Globus pallidus (tissue), 1 donor: ENCODE measurements at regions not wholly inside any gene's neighbourhood (a gene's known extent, or its start where the extent isn't known, plus 50 kb on each side); places are given as distances from the start of the nearest gene placed in this dataset.
"Not testable (repeated sequence)": the region's sequence is repeated elsewhere in the genome, so short reads cannot be mapped to it uniquely, and the experiment has no call there.

Source experiments
- DNase-seq: peaks from one replicate; pipeline ENCODE4 v3.0.0-alpha.2; 2015; ENCODE audit warnings: low spot score

- DNase-seq: not testable (repeated sequence)
These were observed 389.2 kb downstream of the SRGAP2C start for GRCh38 chr1:121573881-121574504.

- not testable (repeated sequence) for DNase-seq
These were observed 389.7 kb downstream of the SRGAP2C start for GRCh38 chr1:121574505-121574899.

GRCh38 chr1:121582898-121583297 is 398.1 kb downstream of the SRGAP2C start:
- DNase-seq: not testable (repeated sequence)

- DNase-seq: no peak
These were observed 401.8 kb downstream of the SRGAP2C start for GRCh38 chr1:121586369-121587229.

GRCh38 chr1:121587230-121587569 is 402.4 kb downstream of the SRGAP2C start:
- DNase-seq: no peak

- DNase-seq: no peak
These were observed 403.0 kb downstream of the SRGAP2C start for GRCh38 chr1:121587777-121588176.

- no peak for DNase-seq
These were observed 409.3 kb downstream of the SRGAP2C start for GRCh38 chr1:121594096-121594495.

- no peak for DNase-seq
These were observed 410.3 kb downstream of the SRGAP2C start for GRCh38 chr1:121595089-121595488.

GRCh38 chr1:121604843-121605444 is 420.2 kb downstream of the SRGAP2C start:
- DNase-seq: not testable (repeated sequence)

- not testable (repeated sequence) for DNase-seq
These were observed 422.7 kb downstream of the SRGAP2C start for GRCh38 chr1:121607499-121607898.
